ENCODE measurements at regions not wholly inside any gene's neighbourhood (a gene's known extent, or its start where the extent isn't known, plus 50 kb on each side); places are given as distances from the start of the nearest gene placed in this dataset.

DNA sequence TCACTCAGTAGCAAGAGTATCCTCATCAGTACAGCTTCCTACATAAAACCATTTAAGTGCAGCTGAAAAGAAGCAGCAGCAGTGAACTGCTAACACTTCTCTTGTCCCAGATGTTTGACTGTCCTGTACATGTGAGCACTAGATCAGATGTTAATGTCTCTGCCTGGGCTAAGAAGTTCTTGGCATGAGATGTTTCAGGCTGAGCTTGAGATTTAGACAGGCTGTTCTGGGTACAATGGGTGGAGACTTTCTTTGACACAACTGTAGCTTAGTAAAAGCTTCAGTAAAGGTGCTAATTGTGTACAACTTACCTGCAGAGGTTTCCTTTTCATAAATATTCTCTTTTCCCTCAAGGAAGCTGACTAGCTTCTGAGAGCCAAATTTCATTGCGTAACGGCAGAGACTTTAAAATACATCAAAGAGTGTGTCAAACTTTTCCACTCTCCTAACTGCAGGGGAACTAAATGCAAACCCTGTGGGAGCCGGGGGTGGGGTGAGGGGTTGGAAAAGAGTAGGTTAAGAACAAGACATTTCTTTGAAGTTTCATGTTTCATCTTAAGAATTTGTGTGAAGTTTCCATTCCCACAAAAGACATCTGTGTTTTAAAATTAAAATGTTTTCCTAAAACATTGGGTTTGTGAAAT lies 82.1 kb upstream of the CCDC190 start:
- TF ChIP-seq CTCF (IDR thresholded peaks at IDR 0.05; ENCODE audit: low read length) (no peak), EZH2 (IDR thresholded peaks at IDR 0.05; ENCODE audit: borderline replicate concordance, low read length) (no peak)
